Pancreas (tissue), 10 donors: ENCODE measurements at regions not wholly inside any gene's neighbourhood (a gene's known extent, or its start where the extent isn't known, plus 50 kb on each side); places are given as distances from the start of the nearest gene placed in this dataset.
"Not testable (repeated sequence)": the region's sequence is repeated elsewhere in the genome, so short reads cannot be mapped to it uniquely, and the experiment has no call there.

Source experiments
- ATAC-seq, 4 donors: fragments of 200-7000 bp; cut with Tn5 transposase; one replicate each; pipeline versions ENCODE4 v1.8.0 to v1.9.1; 2020; ENCODE audit warnings: mild to moderate bottlenecking in 4 of 4, moderate library complexity in 4 of 4
- DNase-seq, 6 donors: peaks; one replicate each; pipeline ENCODE4 v3.0.0-alpha.2; 2020
- FAIRE-seq: peaks from 2 replicates; lab custom pipeline; 2012; peaks lifted over from hg19 to GRCh38; lab: Jason Lieb, UNC
- H3K27ac ChIP-seq, 4 donors: fragments of 200-600 bp; sonication (generic); 1 replicate in 3 of 4; 2 replicates in 1 of 4; pipeline versions ENCODE4 v1.5.0 to v1.8.0; 2020
- H3K27me3 ChIP-seq, 4 donors: fragments of 200-600 bp; one replicate each; pipeline ENCODE4 v1.8.0; 2021
- H3K36me3 ChIP-seq, 3 donors: fragments of 200-600 bp; sonication (generic) in 1 of 3; one replicate each; pipeline versions ENCODE4 v1.5.0 to v1.8.0; 2020 to 2021
- H3K4me1 ChIP-seq, 3 donors: fragments of 200-600 bp; one replicate each; pipeline ENCODE4 v1.8.0; 2021
- H3K4me3 ChIP-seq, 4 donors: fragments of 200-600 bp; sonication (generic) in 2 of 4; one replicate each; pipeline versions ENCODE4 v1.5.0 to v1.8.0; 2020 to 2021
- H3K9me3 ChIP-seq, 4 donors: fragments of 200-600 bp; one replicate each; pipeline ENCODE4 v1.8.0; 2021
- WGBS, 2 donors: extraction: QIAGEN DNeasy Blood & Tissue Kit; methylation state at CpG; one replicate each; pipeline ENCODE4 v1.1.7; 2013; 5-methylcytosine and 5-hydroxymethylcytosine counted together
- intact Hi-C, 3 donors: fragments of 100-400 bp; cut with DNase I; formaldehyde crosslinking; loops; one replicate each; pipeline versions ENCODE4 v1.11.1 to v1.14.2; 2022
- TF ChIP-seq, protein P1 (sequence below), 4 donors: fragments of 200-600 bp; sonication (generic) in 3 of 4; IDR thresholded peaks; one replicate each; pipeline versions ENCODE4 v1.5.0 to v1.8.0; 2021; ENCODE audit warnings: antibody characterized with exemption in 4 of 4
- donor health status: healthy with polysubstance abuse.
- donor health status: DM: no; HTN: no; CAD: no; lungs with moderate emphysema.
- donor health status: DM: no; HTN: no; CAD: no.
- donor health status: control.
- donor health status: control.
- donor health status: Bipolar disorder and iron deficiency.
- donor health status: DM: yes; HTN: yes; CAD: no.
- donor health status: DM: no; HTN: no; CAD: no.
- donor health status: DM: no; HTN: no; CAD: no.
- donor health status: DM: yes; HTN: yes; CAD: no.

DNA sequence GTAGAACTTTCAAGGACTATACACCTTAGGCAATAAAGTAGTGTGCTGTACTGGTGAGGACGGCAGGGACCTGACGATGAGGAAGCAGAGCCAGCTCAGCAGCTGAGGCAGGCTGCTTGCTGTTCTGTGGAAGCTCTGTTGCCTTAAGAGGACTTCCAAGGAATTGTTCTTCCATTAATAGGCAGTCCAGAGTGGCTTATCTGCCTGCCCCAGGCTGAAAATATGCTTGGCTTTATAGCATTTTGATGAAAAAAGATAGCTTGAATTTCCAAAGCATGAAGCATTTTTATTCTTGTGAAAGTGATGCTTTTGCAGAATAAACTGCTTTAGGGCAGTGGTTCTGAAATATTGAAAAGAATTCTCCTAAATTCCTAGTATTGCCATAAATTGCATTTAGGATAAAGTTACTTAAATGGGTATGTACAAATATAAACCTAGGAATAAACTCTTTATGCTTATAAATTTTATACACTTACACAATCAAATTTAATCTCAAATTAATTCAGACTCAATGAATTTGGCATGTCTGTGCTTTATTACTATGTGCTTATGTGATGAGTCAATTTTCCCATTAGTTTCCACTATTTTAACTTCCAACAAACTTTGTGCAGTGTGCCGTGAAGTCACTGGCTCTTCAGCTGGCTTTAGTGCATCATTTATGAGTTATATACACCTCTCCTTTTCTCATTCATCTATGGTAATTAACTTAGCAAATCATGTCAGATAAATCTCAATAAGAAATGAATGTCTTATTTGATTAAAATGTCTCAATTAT is 231.0 kb upstream of the RASGRP1 start:
- no peak overlapping the region for H3K27ac ChIP-seq
- no peak for ATAC-seq
- H3K9me3 ChIP-seq = no peaks in the 10 kb centered on the region
- intact Hi-C loops = no loop called here
- no peak overlapping the region for H3K4me3 ChIP-seq
- TF ChIP-seq, protein P1, sequence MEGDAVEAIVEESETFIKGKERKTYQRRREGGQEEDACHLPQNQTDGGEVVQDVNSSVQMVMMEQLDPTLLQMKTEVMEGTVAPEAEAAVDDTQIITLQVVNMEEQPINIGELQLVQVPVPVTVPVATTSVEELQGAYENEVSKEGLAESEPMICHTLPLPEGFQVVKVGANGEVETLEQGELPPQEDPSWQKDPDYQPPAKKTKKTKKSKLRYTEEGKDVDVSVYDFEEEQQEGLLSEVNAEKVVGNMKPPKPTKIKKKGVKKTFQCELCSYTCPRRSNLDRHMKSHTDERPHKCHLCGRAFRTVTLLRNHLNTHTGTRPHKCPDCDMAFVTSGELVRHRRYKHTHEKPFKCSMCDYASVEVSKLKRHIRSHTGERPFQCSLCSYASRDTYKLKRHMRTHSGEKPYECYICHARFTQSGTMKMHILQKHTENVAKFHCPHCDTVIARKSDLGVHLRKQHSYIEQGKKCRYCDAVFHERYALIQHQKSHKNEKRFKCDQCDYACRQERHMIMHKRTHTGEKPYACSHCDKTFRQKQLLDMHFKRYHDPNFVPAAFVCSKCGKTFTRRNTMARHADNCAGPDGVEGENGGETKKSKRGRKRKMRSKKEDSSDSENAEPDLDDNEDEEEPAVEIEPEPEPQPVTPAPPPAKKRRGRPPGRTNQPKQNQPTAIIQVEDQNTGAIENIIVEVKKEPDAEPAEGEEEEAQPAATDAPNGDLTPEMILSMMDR (IDR thresholded peaks at IDR 0.05) = no peak
- 51 to 72% methylated on average over 3 of the region's 3 CpGs for WGBS, 2 donors
- no peaks in the 10 kb centered on the region for H3K27me3 ChIP-seq
- no peaks in the 10 kb centered on the region for H3K36me3 ChIP-seq
- FAIRE-seq = no peak
- no peaks in the 10 kb centered on the region for H3K4me1 ChIP-seq
- no peak for DNase-seq

DNA sequence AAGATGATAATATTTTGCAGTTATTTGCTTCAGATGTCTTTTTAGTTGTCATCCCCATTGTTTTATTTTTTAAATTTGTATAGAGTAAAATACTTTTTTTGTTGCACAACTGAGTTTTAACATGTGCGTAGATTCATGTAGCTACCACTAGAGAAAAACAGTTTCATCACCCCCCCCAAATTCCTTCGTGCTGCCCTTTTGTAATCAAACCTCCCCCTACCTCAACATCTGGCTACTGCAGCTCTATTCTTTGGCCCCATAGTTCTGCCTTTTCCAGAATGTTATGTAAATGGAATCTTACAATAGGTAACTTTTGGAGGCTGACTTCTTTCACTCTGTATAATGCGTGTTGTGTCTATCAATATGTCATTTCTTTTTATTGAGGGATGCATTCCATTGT is 232.0 kb upstream of the RASGRP1 start:
- no peak overlapping the region for H3K4me3 ChIP-seq
- intact Hi-C loops = no loop called here
- no peaks in the 10 kb centered on the region for H3K4me1 ChIP-seq
- no peak for ATAC-seq
- no peak for FAIRE-seq
- H3K36me3 ChIP-seq = no peaks in the 10 kb centered on the region
- H3K9me3 ChIP-seq = no peaks in the 10 kb centered on the region
- TF ChIP-seq, protein P1 (IDR thresholded peaks at IDR 0.05) = no peak
- H3K27ac ChIP-seq = no peak overlapping the region
- no peak for DNase-seq
- no peaks in the 10 kb centered on the region for H3K27me3 ChIP-seq
- 79% methylated on average over 3 of the region's 3 CpGs for whole genome bisulfite sequencing, 2 donors

DNA sequence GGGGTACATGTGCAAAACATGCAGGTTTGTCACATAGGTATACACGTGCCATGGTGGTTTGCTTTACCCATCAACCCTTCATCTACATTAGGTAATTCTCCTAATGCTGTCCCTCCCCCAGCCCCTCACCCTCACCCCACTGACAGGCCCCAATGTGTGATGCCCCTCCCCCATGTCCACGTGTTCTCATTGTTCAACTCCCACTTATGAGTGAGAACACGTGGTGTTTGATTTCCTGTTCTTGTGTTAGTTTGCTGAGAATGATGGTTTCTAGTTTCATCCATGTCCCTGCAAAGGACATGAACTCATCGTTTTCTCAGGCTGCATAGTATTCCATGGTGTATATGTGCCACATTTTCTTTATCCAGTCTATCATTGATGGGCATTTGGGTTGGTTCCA is 232.9 kb upstream of the RASGRP1 start:
- intact Hi-C loops, H3K36me3 ChIP-seq, ATAC-seq, FAIRE-seq, H3K4me1 ChIP-seq, H3K9me3 ChIP-seq, H3K27me3 ChIP-seq, H3K27ac ChIP-seq, DNase-seq, H3K4me3 ChIP-seq: not testable (repeated sequence)
- 62 to 83% methylated on average over 4 of the region's 4 CpGs for WGBS, 2 donors

DNA sequence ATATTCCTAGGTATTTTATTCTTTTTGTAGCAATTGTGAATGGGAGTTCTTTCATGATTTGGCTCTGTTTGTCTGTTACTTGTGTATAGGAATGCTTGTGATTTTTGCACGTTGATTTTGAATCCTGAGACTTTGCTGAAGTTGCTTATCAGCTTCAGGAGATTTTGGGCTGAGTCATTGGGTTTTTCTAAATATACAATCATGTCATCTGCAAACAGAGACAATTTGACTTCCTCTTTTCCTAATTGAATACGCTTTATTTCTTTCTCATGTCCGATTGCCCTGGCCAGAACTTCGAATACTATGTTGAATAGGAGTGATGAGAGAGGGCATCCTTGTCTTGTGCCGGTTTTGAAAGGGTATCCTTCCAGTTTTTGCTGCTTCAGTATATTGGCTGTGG is 234.6 kb upstream of the RASGRP1 start:
- H3K4me1 ChIP-seq, H3K9me3 ChIP-seq, DNase-seq, H3K27me3 ChIP-seq, H3K4me3 ChIP-seq, H3K27ac ChIP-seq, intact Hi-C loops, FAIRE-seq, ATAC-seq, H3K36me3 ChIP-seq: not testable (repeated sequence)
- 67 to 71% methylated on average over 5 of the region's 5 CpGs for WGBS, 2 donors

DNA sequence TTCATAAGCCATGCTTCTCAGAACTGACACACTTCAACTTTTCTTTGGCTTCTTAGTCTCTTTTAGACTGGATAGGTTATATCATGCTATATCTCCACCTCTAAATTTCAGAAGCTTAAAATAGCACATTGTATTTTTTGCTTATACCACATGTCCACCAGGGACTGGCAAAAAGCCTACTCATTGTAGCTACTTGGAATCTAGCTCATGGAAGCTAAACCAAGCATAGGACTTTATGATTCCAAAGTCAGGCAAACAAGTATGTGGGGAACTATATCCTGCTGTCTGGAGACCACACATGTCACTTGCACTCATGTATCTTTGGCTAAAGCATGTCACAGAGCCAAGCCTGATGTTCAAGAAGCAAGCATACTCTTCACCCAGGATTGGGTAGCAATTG is 245.0 kb upstream of the RASGRP1 start:
- Histone ChIP-seq H3K9me3 (no peaks in the 10 kb centered on the region), H3K4me3 (no peak overlapping the region), H3K27ac (no peak overlapping the region), H3K36me3 (no peaks in the 10 kb centered on the region), H3K27me3 (no peaks in the 10 kb centered on the region), H3K4me1 (no peaks in the 10 kb centered on the region)
- intact Hi-C loops = no loop called here
- DNase-seq = no peak
- no peak for ATAC-seq
- TF ChIP-seq, protein P1 (IDR thresholded peaks at IDR 0.05) = no peak
- no peak for FAIRE-seq

DNA sequence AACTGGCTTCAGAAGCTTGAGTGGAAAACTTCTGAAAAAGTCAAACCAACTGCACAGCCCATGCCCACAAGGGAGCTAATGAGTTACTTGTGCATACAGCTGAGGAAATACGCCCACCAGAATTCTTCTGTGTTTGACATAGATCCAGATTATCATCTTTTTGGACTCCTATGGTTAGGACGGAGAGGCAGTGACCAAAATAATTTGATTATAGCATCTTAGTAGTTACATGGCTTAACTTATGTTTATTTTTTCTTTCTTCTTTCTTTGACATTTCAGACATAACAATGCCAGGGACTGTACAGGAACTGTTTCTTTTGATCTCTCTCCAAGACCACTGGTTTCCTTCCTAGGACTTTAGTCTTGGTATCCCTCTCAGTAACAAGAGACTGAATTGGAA is 246.1 kb upstream of the RASGRP1 start:
- FAIRE-seq = no peak
- Histone ChIP-seq H3K4me3 (no peak overlapping the region), H3K36me3 (no peaks in the 10 kb centered on the region), H3K9me3 (no peaks in the 10 kb centered on the region), H3K4me1 (no peaks in the 10 kb centered on the region), H3K27ac (no peak overlapping the region), H3K27me3 (no peaks in the 10 kb centered on the region)
- TF ChIP-seq, protein P1 (IDR thresholded peaks at IDR 0.05) = no peak
- WGBS, 2 donors = 65 to 69% methylated on average over 2 of the region's 2 CpGs
- no peak for ATAC-seq
- intact Hi-C loops = no loop called here
- no peak for DNase-seq

DNA sequence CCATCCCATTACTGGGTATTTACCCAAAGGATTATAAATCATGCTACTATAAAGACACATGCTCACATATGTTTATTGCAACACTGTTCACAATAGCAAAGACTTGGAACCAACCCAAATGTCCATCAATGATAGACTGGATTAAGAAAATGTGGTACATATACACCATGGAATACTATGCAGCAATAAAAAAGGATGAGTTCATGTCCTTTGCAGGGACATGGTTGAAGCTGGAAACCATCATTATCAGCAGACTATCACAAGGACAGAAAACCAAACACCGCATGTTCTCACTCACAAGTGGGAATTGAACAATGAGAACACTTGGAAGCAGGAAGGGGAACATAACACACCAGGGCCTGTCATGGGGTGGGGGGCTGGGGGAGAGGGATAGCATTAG is 249.6 kb upstream of the RASGRP1 start:
- DNase-seq, H3K4me3 ChIP-seq, FAIRE-seq, H3K27me3 ChIP-seq, ATAC-seq, H3K36me3 ChIP-seq, H3K4me1 ChIP-seq, H3K27ac ChIP-seq, intact Hi-C loops, H3K9me3 ChIP-seq: not testable (repeated sequence)
- 88 to 98% methylated on average over 1 of the region's 1 CpG for WGBS, 2 donors
